ENCODE measurements at regions not wholly inside any gene's neighbourhood (a gene's known extent, or its start where the extent isn't known, plus 50 kb on each side); places are given as distances from the start of the nearest gene placed in this dataset.

DNA sequence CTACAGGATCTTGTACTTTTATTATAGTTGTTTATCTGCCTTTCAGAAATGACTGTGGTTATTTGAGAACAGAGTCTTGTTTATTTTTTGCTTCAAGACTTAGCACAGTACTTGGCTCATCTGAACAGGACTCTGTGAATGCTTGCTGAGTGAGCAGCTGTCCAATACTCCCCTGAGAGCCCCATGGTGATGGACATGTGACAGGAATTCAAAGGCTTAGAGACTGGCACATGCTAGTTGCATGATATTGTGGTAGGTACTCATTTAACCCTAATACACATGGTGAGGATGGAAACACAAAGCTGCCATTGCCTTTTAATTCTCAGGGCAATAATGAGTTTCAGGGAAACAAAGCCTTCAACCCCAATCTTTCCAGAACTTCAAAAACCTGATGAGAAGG lies 97.3 kb downstream of the GEMIN8 start:
- TF ChIP-seq, protein P1, sequence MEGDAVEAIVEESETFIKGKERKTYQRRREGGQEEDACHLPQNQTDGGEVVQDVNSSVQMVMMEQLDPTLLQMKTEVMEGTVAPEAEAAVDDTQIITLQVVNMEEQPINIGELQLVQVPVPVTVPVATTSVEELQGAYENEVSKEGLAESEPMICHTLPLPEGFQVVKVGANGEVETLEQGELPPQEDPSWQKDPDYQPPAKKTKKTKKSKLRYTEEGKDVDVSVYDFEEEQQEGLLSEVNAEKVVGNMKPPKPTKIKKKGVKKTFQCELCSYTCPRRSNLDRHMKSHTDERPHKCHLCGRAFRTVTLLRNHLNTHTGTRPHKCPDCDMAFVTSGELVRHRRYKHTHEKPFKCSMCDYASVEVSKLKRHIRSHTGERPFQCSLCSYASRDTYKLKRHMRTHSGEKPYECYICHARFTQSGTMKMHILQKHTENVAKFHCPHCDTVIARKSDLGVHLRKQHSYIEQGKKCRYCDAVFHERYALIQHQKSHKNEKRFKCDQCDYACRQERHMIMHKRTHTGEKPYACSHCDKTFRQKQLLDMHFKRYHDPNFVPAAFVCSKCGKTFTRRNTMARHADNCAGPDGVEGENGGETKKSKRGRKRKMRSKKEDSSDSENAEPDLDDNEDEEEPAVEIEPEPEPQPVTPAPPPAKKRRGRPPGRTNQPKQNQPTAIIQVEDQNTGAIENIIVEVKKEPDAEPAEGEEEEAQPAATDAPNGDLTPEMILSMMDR (IDR thresholded peaks at IDR 0.05; ENCODE audit: borderline replicate concordance, insufficient read depth, low read depth, low read length), result no peak
- no peak overlapping the region for H3K4me3 ChIP-seq (ENCODE audit: low read depth, low read length)

DNA sequence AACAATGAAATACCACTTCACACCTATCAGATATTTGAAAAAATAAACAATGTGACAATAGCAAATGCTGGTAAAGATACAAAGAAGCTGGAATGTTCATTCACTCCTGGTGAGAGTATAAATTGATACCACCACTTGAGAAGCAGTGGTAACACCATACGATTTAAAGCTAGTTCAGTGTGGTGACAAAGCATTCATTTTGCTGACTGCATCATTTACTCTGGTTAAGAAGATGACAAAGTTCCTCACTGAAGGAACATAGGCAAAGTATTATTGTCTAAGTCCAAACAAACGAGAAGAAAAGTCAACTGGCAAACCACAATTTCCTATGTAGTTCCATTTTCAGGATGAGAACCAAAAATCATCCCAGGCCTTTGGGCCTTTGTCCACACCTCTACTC lies 102.5 kb downstream of the GEMIN8 start:
- H3K4me3 ChIP-seq (ENCODE audit: low read depth, low read length), result no peak overlapping the region
- TF ChIP-seq, protein P1 (IDR thresholded peaks at IDR 0.05; ENCODE audit: borderline replicate concordance, insufficient read depth, low read depth, low read length), result no peak

DNA sequence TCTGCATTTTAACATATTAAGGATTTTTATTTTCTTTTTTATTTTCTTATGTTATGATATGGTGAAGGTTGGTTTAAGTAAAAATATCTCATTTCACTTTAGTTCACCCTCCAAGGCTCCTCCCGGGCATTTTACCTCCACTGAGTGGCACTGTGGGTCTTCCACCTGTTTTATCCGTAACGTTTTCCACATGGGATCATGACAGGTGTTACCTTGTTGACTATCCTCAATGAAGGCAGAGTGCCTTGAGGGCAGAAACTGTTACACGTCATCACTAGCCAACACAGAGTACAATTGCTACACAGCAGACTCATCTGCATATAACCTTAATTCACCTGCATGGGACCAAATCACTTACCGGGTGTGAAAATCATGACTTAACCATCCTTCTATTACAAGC lies 105.8 kb downstream of the GEMIN8 start:
- no peak overlapping the region for H3K4me3 ChIP-seq (ENCODE audit: low read depth, low read length)
- TF ChIP-seq, protein P1 (IDR thresholded peaks at IDR 0.05; ENCODE audit: borderline replicate concordance, insufficient read depth, low read depth, low read length), result no peak

DNA sequence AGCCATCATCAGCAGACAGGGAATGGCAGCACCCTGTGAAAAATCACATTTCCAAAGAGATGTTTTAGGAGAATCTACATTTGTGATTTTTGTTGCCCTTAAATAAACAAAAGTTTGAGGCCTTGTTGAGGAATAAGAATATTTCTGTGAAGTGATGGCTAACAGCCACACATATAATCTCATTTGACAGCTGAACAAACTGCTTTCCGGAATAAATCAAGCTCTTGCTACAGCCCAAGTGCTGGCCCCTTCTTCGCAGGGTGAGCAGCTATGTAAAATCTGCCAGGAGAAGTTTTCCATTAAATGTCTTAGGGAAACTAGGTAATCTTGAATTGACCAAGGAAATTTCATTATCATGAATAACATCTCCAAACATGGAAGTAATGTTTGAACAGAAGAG lies 106.4 kb upstream of the GPM6B start:
- H3K4me3 ChIP-seq (ENCODE audit: low read depth, low read length), result no peak overlapping the region
- TF ChIP-seq, protein P1 (IDR thresholded peaks at IDR 0.05; ENCODE audit: borderline replicate concordance, insufficient read depth, low read depth, low read length), result no peak

DNA sequence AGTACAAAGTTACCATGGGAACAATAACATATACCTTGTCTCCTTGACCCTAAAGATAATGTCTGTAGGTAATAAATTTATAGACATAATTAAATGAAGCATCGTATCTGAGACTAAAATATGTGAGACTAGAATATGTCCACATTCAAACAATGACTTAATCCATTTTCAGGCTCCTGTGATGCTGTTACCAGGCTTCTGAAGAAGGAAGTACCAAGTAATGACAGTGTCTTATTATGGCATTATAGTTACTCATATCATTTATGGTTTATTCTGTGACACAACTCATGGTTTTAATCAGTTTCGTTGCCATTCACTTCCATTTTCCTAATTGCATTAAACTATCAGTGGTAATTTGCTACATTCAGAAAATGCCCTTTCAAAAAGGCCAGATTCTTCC lies 100.6 kb upstream of the GPM6B start:
- TF ChIP-seq, protein P1 (IDR thresholded peaks at IDR 0.05; ENCODE audit: borderline replicate concordance, insufficient read depth, low read depth, low read length), result no peak

DNA sequence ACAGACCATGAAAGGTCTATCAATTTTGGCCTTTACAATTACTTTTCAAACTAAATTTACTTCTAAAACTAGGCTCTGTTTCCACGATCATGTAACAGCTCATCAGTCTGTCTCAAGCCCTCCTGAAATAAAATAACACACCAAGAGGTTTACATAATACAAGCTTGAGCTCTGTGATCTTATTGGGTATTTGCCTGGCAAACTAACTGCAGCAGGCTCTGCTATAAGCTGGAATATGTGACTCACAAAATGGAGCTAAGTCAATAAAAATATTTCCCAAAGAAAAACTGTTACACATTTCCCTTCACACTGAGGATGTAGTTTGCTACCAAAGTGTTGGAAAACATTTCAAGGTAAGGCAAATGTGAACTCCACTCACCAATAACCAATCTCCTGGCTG lies 94.7 kb upstream of the GPM6B start:
- TF ChIP-seq, protein P1 (IDR thresholded peaks at IDR 0.05; ENCODE audit: borderline replicate concordance, insufficient read depth, low read depth, low read length), result no peak
- no peak overlapping the region for H3K4me3 ChIP-seq (ENCODE audit: low read depth, low read length)

More for the DNA sequence above, 100.6 kb upstream of the GPM6B start:
- no peak overlapping the region for H3K4me3 ChIP-seq (ENCODE audit: low read depth, low read length)

DNA sequence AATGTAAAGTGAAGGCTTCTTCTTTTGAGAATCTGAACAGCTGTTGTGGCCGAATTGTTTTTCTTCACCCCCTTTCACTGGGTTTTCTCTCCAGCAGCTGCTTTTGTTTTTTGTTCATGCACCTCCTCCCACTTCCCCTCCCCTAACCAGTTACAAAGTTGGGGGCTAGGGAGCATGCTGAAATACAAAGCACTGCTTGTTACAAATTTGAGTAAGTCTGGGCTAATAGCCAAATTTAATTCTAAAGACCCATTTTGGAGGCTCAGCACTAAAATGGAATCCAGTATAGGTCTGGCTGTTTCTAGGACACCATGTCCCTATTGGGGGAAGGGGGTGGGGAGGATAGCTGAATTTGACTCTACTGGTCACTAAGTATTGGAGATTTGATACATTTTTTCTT lies 89.2 kb upstream of the GPM6B start:
- no peak overlapping the region for H3K4me3 ChIP-seq (ENCODE audit: low read depth, low read length)
- TF ChIP-seq, protein P1 (IDR thresholded peaks at IDR 0.05; ENCODE audit: borderline replicate concordance, insufficient read depth, low read depth, low read length), result no peak

Data from GM12875 (cell line).